Esophagus muscularis mucosa (tissue), 3 donors: ENCODE measurements at regions not wholly inside any gene's neighbourhood (a gene's known extent, or its start where the extent isn't known, plus 50 kb on each side); places are given as distances from the start of the nearest gene placed in this dataset.

Source experiments
- POLR2AphosphoS5 ChIP-seq, 2 donors: sonication (generic); formaldehyde crosslinking; IDR thresholded peaks; one replicate each; pipeline ENCODE4 v1.6.1; 2017; ENCODE audit warnings: antibody characterized with exemption in 2 of 2
- TF ChIP-seq, protein P1 (sequence below), 3 experiments: fragments of 200-600 bp in 2 of 3; fragments of 450-650 bp in 1 of 3; sonication (generic) in 2 of 3; IDR thresholded peaks; one replicate each; pipeline ENCODE4 v1.5.1; 2017 to 2019; ENCODE audit warnings: antibody characterized with exemption in 3 of 3, mild to moderate bottlenecking in 2 of 3, moderate library complexity in 1 of 3

- TF ChIP-seq POLR2AphosphoS5 (IDR thresholded peaks at IDR 0.05), result no peak
- TF ChIP-seq, protein P1, sequence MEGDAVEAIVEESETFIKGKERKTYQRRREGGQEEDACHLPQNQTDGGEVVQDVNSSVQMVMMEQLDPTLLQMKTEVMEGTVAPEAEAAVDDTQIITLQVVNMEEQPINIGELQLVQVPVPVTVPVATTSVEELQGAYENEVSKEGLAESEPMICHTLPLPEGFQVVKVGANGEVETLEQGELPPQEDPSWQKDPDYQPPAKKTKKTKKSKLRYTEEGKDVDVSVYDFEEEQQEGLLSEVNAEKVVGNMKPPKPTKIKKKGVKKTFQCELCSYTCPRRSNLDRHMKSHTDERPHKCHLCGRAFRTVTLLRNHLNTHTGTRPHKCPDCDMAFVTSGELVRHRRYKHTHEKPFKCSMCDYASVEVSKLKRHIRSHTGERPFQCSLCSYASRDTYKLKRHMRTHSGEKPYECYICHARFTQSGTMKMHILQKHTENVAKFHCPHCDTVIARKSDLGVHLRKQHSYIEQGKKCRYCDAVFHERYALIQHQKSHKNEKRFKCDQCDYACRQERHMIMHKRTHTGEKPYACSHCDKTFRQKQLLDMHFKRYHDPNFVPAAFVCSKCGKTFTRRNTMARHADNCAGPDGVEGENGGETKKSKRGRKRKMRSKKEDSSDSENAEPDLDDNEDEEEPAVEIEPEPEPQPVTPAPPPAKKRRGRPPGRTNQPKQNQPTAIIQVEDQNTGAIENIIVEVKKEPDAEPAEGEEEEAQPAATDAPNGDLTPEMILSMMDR (IDR thresholded peaks at IDR 0.05), result no peak
These were observed 366.4 kb upstream of the CDH20 start for GRCh38 chr18:60966876-60967275.
